ENCODE measurements at regions not wholly inside any gene's neighbourhood (a gene's known extent, or its start where the extent isn't known, plus 50 kb on each side); places are given as distances from the start of the nearest gene placed in this dataset.

DNA sequence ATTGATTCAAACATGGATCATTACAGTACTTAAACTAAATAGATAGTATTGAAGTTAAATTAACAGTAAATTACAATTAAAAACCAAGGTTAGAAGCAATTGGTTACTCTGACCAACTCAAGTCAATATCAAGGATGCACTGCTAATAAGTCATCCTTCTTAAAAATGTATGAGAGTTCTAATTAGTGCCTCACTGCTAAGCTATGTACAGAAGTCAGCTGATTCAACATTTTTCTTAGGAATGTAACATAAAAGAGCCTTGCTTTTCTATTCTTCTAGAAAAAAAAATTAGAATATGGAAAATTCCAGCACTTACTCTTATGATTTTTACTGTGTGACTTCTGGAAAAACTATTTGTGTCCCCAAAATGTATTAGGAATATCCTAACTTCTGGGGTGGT lies 75.7 kb upstream of the FBN2 start:
- Histone ChIP-seq H3K9ac (ENCODE audit: control insufficient read depth, extremely low read depth, insufficient read depth, low read length) (no peak overlapping the region), H3K9me3 (ENCODE audit: control insufficient read depth, low read depth, low read length) (no peaks in the 10 kb centered on the region), H3K9me1 (ENCODE audit: control insufficient read depth, extremely low read depth, insufficient read depth, low read length) (no peaks in the 10 kb centered on the region), H3K4me1 (ENCODE audit: control insufficient read depth, extremely low read depth, insufficient read depth, low read length) (no peaks in the 10 kb centered on the region), H3K27ac (ENCODE audit: control insufficient read depth, insufficient read depth, low read length) (no peak overlapping the region), H3K4me2 (ENCODE audit: control insufficient read depth, extremely low read depth, insufficient read depth, low read depth, low read length) (no peak overlapping the region), H3K4me3 (ENCODE audit: control insufficient read depth in 2 of 3, extremely low read depth in 1 of 3, insufficient read depth in 2 of 3, low read depth in 1 of 3, low read length in 3 of 3) (no peak overlapping the region), H3K36me3 (ENCODE audit: control insufficient read depth in 2 of 2, extremely low read depth in 1 of 2, insufficient read depth in 2 of 2, low read length in 2 of 2) (no peaks in the 10 kb centered on the region), H3K79me2 (ENCODE audit: control insufficient read depth, insufficient read depth, low read length) (no peaks in the 10 kb centered on the region), H3K27me3 (ENCODE audit: control insufficient read depth, extremely low read depth, insufficient read depth, low read length) (no peaks in the 10 kb centered on the region), H4K20me1 (ENCODE audit: control insufficient read depth, extremely low read depth, insufficient read depth, low read length) (no peaks in the 10 kb centered on the region), H2AFZ (ENCODE audit: control insufficient read depth, low read length) (no peak overlapping the region)
- FAIRE-seq = no peak
- dilution Hi-C loops (cut with MboI; ENCODE audit: extremely low pct_ligation_motif_present, low sequenced_read_pairs) = no loop called here
- no peak for DNase-seq (ENCODE audit: low read depth, low spot score)
- TF ChIP-seq, protein P1, sequence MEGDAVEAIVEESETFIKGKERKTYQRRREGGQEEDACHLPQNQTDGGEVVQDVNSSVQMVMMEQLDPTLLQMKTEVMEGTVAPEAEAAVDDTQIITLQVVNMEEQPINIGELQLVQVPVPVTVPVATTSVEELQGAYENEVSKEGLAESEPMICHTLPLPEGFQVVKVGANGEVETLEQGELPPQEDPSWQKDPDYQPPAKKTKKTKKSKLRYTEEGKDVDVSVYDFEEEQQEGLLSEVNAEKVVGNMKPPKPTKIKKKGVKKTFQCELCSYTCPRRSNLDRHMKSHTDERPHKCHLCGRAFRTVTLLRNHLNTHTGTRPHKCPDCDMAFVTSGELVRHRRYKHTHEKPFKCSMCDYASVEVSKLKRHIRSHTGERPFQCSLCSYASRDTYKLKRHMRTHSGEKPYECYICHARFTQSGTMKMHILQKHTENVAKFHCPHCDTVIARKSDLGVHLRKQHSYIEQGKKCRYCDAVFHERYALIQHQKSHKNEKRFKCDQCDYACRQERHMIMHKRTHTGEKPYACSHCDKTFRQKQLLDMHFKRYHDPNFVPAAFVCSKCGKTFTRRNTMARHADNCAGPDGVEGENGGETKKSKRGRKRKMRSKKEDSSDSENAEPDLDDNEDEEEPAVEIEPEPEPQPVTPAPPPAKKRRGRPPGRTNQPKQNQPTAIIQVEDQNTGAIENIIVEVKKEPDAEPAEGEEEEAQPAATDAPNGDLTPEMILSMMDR (optimal IDR thresholded peaks at IDR 0.05 in 1 of 3, IDR thresholded peaks at IDR 0.05 in 1 of 3, conservative IDR thresholded peaks at IDR 0.05 in 1 of 3; ENCODE audit: extremely low read depth in 1 of 3, insufficient read depth in 2 of 3, low read length in 3 of 3) = no peak
- TF ChIP-seq EZH2 (IDR thresholded peaks at IDR 0.05; ENCODE audit: low read length) = no peak

DNA sequence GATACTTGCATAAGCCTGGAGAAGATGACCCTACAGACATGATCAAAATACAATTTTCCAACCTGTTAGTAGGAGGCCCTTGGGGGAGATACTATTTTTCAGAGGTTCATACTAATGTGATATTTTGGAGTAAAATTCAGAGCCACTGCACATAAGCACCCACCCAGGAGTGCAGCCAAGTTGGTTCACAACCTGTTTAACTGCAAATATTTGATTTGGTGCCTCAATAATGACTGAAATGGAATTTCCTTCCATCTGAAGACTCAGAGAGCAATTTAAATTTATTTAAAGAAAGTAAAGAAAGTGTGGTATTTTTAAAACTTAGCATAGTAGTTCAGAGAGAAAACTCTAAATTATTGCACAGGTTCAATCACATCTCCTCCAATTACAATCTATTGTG lies 77.5 kb upstream of the FBN2 start:
- H3K9me1 ChIP-seq (ENCODE audit: control insufficient read depth, extremely low read depth, insufficient read depth, low read length) = no peaks in the 10 kb centered on the region
- H3K27ac ChIP-seq (ENCODE audit: control insufficient read depth, insufficient read depth, low read length) = no peak overlapping the region
- H3K9me3 ChIP-seq (ENCODE audit: control insufficient read depth, low read depth, low read length) = no peaks in the 10 kb centered on the region
- DNase-seq (ENCODE audit: low read depth, low spot score) (no peak), FAIRE-seq (no peak)
- no peak for TF ChIP-seq EZH2 (IDR thresholded peaks at IDR 0.05; ENCODE audit: low read length)
- TF ChIP-seq, protein P1 (optimal IDR thresholded peaks at IDR 0.05 in 1 of 3, IDR thresholded peaks at IDR 0.05 in 1 of 3, conservative IDR thresholded peaks at IDR 0.05 in 1 of 3; ENCODE audit: extremely low read depth in 1 of 3, insufficient read depth in 2 of 3, low read length in 3 of 3) = no peak
- H3K9ac ChIP-seq (ENCODE audit: control insufficient read depth, extremely low read depth, insufficient read depth, low read length) = no peak overlapping the region
- H4K20me1 ChIP-seq (ENCODE audit: control insufficient read depth, extremely low read depth, insufficient read depth, low read length) = no peaks in the 10 kb centered on the region
- H2AFZ ChIP-seq (ENCODE audit: control insufficient read depth, low read length) = no peak overlapping the region
- no peaks in the 10 kb centered on the region for H3K79me2 ChIP-seq (ENCODE audit: control insufficient read depth, insufficient read depth, low read length)
- no peaks in the 10 kb centered on the region for H3K27me3 ChIP-seq (ENCODE audit: control insufficient read depth, extremely low read depth, insufficient read depth, low read length)
- no peaks in the 10 kb centered on the region for H3K4me1 ChIP-seq (ENCODE audit: control insufficient read depth, extremely low read depth, insufficient read depth, low read length)
- no peak overlapping the region for H3K4me2 ChIP-seq (ENCODE audit: control insufficient read depth, extremely low read depth, insufficient read depth, low read depth, low read length)
- H3K4me3 ChIP-seq (ENCODE audit: control insufficient read depth in 2 of 3, extremely low read depth in 1 of 3, insufficient read depth in 2 of 3, low read depth in 1 of 3, low read length in 3 of 3) = no peak overlapping the region
- no peaks in the 10 kb centered on the region for H3K36me3 ChIP-seq (ENCODE audit: control insufficient read depth in 2 of 2, extremely low read depth in 1 of 2, insufficient read depth in 2 of 2, low read length in 2 of 2)
- dilution Hi-C loops (cut with MboI; ENCODE audit: extremely low pct_ligation_motif_present, low sequenced_read_pairs) = no loop called here
